ENCODE measurements at regions not wholly inside any gene's neighbourhood (a gene's known extent, or its start where the extent isn't known, plus 50 kb on each side); places are given as distances from the start of the nearest gene placed in this dataset.
A peak's percentile ranks its signal among the peaks of the same experiment; 100 is the strongest.

GRCh38 chr1:209207701-209208286 lies 375.7 kb upstream of the CAMK1G start:
- peak; percentile 28 to 70 (median 50) for DNase-seq
- Histone ChIP-seq H3K4me3 (peak overlapping the region; percentile 14), H3K36me3 (no peaks in the 10 kb centered on the region), H3K27me3 (no peaks in the 10 kb centered on the region), H3K4me1 (ENCODE audit: insufficient read depth) (peaks cover 4% of the 10 kb centered on the region), H3K27ac (no peak overlapping the region), H3K9me3 (no peaks in the 10 kb centered on the region)
- WGBS, 3 donors = 1% methylated on average over 31 of the region's 31 CpGs
- no peak for TF ChIP-seq EP300 (IDR thresholded peaks at IDR 0.05)
- TF ChIP-seq CTCF (IDR thresholded peaks at IDR 0.05) = peak in 1 of 3 donors; percentile 27
- intact Hi-C loops (cut with DNase I) = no loop called here

DNA sequence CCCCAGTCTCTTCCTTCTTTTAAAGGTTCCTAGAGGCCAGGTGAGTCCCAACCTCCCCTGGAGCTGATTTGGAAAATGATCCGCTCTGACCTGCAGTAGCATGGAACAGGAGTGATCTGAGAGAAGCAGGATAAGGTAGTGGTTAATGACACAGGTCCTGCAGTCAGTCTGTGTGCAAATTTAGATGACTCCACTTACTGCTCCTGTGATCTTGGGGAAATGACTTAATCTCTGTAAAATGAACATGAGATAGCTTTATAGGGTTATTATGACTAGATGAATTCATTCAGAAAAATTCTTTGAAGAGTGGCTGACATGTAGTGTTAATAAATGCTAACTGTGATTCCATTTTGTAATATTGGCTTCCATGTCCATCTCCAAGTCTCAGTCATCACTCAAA lies 374.9 kb upstream of the CAMK1G start:
- DNase-seq = no peak
- intact Hi-C loops (cut with DNase I) = no loop called here

GRCh38 chr1:209213989-209214388 lies 369.5 kb upstream of the CAMK1G start:
- Histone ChIP-seq H3K4me1 (ENCODE audit: insufficient read depth) (no peaks in the 10 kb centered on the region), H3K4me3 (no peak overlapping the region), H3K27ac (no peak overlapping the region), H3K27me3 (no peaks in the 10 kb centered on the region), H3K9me3 (no peaks in the 10 kb centered on the region), H3K36me3 (no peaks in the 10 kb centered on the region)
- intact Hi-C loops (cut with DNase I) = no loop called here
- DNase-seq = no peak
- WGBS, 3 donors = 58 to 68% (median 67%) methylated on average over 3 of the region's 3 CpGs
- TF ChIP-seq CTCF (IDR thresholded peaks at IDR 0.05) = no peak
- no peak for TF ChIP-seq POLR2A (IDR thresholded peaks at IDR 0.05)
- no peak for TF ChIP-seq EP300 (IDR thresholded peaks at IDR 0.05)

More for the DNA sequence above, 374.9 kb upstream of the CAMK1G start:
- TF ChIP-seq EP300 (IDR thresholded peaks at IDR 0.05) = no peak
- TF ChIP-seq POLR2A (IDR thresholded peaks at IDR 0.05) = no peak
- WGBS, 3 donors = 68 to 94% (median 83%) methylated on average over 1 of the region's 1 CpG
- H3K4me1 ChIP-seq (ENCODE audit: insufficient read depth) = peaks cover 4% of the 10 kb centered on the region
- H3K27me3 ChIP-seq = no peaks in the 10 kb centered on the region
- no peak overlapping the region for H3K4me3 ChIP-seq
- H3K36me3 ChIP-seq = no peaks in the 10 kb centered on the region
- no peak overlapping the region for H3K27ac ChIP-seq
- no peaks in the 10 kb centered on the region for H3K9me3 ChIP-seq

GRCh38 chr1:209215826-209216225 lies 367.7 kb upstream of the CAMK1G start:
- DNase-seq = no peak
- no peak overlapping the region for H3K4me3 ChIP-seq
- no peaks in the 10 kb centered on the region for H3K4me1 ChIP-seq (ENCODE audit: insufficient read depth)
- TF ChIP-seq POLR2A (IDR thresholded peaks at IDR 0.05) (no peak), EP300 (IDR thresholded peaks at IDR 0.05) (no peak), CTCF (IDR thresholded peaks at IDR 0.05) (no peak)
- intact Hi-C loops (cut with DNase I) = no loop called here
- H3K36me3 ChIP-seq = no peaks in the 10 kb centered on the region
- no peaks in the 10 kb centered on the region for H3K9me3 ChIP-seq
- no peaks in the 10 kb centered on the region for H3K27me3 ChIP-seq
- no peak overlapping the region for H3K27ac ChIP-seq

DNA sequence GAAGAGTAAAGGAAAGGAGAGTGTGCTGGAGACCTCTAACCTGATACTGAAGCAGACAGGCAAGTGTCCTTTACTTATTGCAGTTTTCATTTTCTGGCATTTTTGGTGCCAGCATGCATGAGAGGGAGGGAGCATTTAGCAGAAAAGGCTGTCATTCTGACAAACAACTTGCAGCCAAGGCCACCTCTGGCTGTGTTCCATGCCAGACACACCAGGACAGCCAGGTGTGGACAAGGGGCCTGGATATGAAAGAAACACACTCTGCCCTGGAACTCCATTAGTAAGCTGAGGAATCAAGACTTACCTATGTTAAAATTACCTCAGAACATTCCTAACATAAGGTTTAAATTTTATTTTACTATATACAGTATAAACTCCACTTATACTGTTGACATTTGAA lies 365.4 kb upstream of the CAMK1G start:
- Histone ChIP-seq H3K9me3 (no peaks in the 10 kb centered on the region), H3K4me1 (ENCODE audit: insufficient read depth) (no peaks in the 10 kb centered on the region), H3K27me3 (no peaks in the 10 kb centered on the region), H3K36me3 (no peaks in the 10 kb centered on the region), H3K27ac (no peak overlapping the region), H3K4me3 (no peak overlapping the region)
- no peak for TF ChIP-seq CTCF (IDR thresholded peaks at IDR 0.05)
- no peak for TF ChIP-seq EP300 (IDR thresholded peaks at IDR 0.05)
- no peak for TF ChIP-seq POLR2A (IDR thresholded peaks at IDR 0.05)
- no peak for DNase-seq
- intact Hi-C loops (cut with DNase I) = no loop called here
